Ectodermal cell (in vitro differentiated cells): ENCODE measurements at regions not wholly inside any gene's neighbourhood (a gene's known extent, or its start where the extent isn't known, plus 50 kb on each side); places are given as distances from the start of the nearest gene placed in this dataset.
"Not testable (repeated sequence)": the region's sequence is repeated elsewhere in the genome, so short reads cannot be mapped to it uniquely, and the experiment has no call there.

Experiments
- H3K27ac ChIP-seq: 2 replicates; pipeline ENCODE4 v1.7.0; 2013; ENCODE audit warnings: mild to moderate bottlenecking, low read depth, low read length; ENCODE audit not compliant: insufficient read depth, poor library complexity, severe bottlenecking
- H3K27me3 ChIP-seq: 2 replicates; pipeline ENCODE4 v1.7.0; 2013; ENCODE audit warnings: mild to moderate bottlenecking, low read length; ENCODE audit not compliant: insufficient read depth, control insufficient read depth, poor library complexity, severe bottlenecking
- H3K36me3 ChIP-seq: one replicate; pipeline ENCODE4 v1.7.0; 2013; ENCODE audit warnings: low read length; ENCODE audit not compliant: control insufficient read depth, insufficient read depth
- H3K4me1 ChIP-seq: one replicate; pipeline ENCODE4 v1.7.0; 2013; ENCODE audit warnings: low read length; ENCODE audit not compliant: control insufficient read depth, insufficient read depth
- H3K4me3 ChIP-seq: 2 replicates; pipeline ENCODE4 v1.7.0; 2013; ENCODE audit warnings: low read depth, low read length, control low read depth; ENCODE audit not compliant: insufficient read depth
- H3K9me3 ChIP-seq: 2 replicates; pipeline ENCODE4 v1.7.0; 2013; ENCODE audit warnings: mild to moderate bottlenecking, low read length, moderate library complexity; ENCODE audit not compliant: control insufficient read depth
- WGBS, 2 experiments: methylation state at CpG; one replicate each; pipeline ENCODE4 v1.1.7; 2013; ENCODE audit warnings: missing lambda C conversion rate in 2 of 2; 5-methylcytosine and 5-hydroxymethylcytosine counted together

GRCh38 chr13:106083620-106084350 is 451.7 kb downstream of the EFNB2 start:
- Histone ChIP-seq H3K36me3 (no peaks in the 10 kb centered on the region), H3K4me1 (no peaks in the 10 kb centered on the region), H3K27ac (no peak overlapping the region), H3K9me3 (no peaks in the 10 kb centered on the region), H3K27me3 (no peaks in the 10 kb centered on the region), H3K4me3 (no peak overlapping the region)
- WGBS, 2 experiments, result 40 to 52% methylated on average over 3 of the region's 3 CpGs

DNA sequence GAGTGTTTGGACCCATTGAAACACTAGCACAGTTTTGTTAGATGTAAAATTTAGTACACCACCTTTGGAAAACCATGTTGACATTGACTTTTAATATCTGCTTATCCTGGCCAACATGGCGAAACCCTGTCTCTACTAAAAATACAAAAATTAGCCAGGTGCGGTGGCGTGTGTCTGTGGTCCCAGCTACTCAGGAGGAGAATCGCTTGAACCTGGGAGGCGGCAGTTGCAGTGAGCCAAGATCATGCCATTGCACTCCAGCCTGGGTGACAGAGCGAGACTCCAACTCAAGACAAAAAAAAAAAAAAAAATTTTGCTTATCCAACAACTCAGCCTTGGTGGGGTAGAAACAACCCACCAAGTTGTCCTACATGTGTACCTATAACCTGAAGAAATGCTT is 454.2 kb downstream of the EFNB2 start:
- H3K27me3 ChIP-seq, H3K4me3 ChIP-seq, H3K9me3 ChIP-seq, H3K36me3 ChIP-seq, H3K27ac ChIP-seq: not testable (repeated sequence)
- WGBS, 2 experiments, result 95 to 97% methylated on average over 6 of the region's 6 CpGs
- peaks cover 10% of the 10 kb centered on the region for H3K4me1 ChIP-seq

- WGBS, 2 experiments, result 13 to 35% methylated on average over 1 of the region's 1 CpG
Observed at GRCh38 chr13:106078191-106078590, 457.3 kb downstream of the EFNB2 start.

DNA sequence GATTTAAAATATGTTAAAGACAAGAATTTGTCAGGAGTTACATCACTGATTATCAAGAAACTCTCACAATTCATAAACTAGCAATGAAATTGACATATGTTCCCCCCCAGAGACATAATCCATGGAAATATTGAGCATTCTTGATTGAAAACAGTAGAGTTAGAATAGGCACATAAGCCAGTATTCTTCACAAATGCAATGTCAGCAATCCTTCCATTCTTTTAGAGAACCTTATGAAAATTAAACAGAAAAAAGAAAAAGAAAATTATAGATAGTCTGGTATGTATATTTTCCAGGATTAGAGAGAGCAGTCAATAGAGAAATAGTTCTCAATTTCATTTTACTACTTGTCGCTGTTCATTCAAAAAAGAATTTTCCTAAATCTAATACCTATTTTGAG is 458.4 kb downstream of the EFNB2 start:
- Histone ChIP-seq H3K9me3 (no peaks in the 10 kb centered on the region), H3K4me1 (peaks cover 10% of the 10 kb centered on the region), H3K27ac (no peak overlapping the region), H3K4me3 (no peak overlapping the region), H3K36me3 (no peaks in the 10 kb centered on the region), H3K27me3 (no peaks in the 10 kb centered on the region)
- 100% methylated on average over 1 of the region's 1 CpG; no CpG with 5 or more reads in 1 of the 2 experiments for WGBS, 2 experiments

More at GRCh38 chr13:106078191-106078590, 457.3 kb downstream of the EFNB2 start:
- Histone ChIP-seq H3K27ac (no peak overlapping the region), H3K27me3 (no peaks in the 10 kb centered on the region), H3K36me3 (no peaks in the 10 kb centered on the region), H3K4me1 (peaks cover 10% of the 10 kb centered on the region), H3K4me3 (no peak overlapping the region), H3K9me3 (no peaks in the 10 kb centered on the region)

GRCh38 chr13:106072014-106072413 is 463.4 kb downstream of the EFNB2 start:
- 90 to 93% methylated on average over 1 of the region's 1 CpG for WGBS, 2 experiments

DNA sequence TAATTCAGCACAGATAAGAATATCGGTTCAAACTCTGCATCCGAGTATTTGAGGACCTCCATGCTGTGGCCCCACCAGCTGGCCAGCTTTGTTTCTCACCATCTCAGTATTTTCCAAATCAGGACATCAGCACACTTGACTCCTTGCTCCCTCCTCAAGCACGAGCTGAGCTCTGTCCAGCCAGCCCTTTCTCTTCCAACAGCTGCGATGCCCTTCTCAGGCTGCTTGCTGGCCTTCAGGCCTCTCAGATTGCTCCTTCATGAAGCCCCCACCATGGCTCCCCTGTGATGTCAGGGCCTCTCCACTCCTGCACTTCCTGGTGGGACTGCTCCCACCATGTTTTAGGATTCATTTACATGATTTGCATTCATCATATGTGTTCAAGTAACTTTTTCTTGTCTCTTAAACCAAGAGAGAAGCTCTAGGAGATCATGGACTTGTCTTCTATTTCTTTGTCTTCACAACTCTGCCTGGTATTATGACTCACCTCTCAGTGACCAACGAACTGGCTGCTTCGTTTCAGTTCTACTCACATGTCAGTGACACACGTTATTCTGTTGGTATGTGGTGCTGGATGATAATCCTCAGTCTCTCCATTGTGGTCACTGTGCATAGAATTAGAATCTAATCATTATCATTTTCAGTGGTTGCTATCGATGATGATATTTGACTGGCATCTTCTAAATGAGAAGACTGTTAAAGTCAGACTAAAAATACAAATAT is 471.7 kb downstream of the EFNB2 start:
- H3K9me3 ChIP-seq, result no peaks in the 10 kb centered on the region
- no peak overlapping the region for H3K27ac ChIP-seq
- H3K36me3 ChIP-seq, result no peaks in the 10 kb centered on the region
- H3K27me3 ChIP-seq, result no peaks in the 10 kb centered on the region
- H3K4me3 ChIP-seq, result no peak overlapping the region
- no peaks in the 10 kb centered on the region for H3K4me1 ChIP-seq
- WGBS, 2 experiments, result 86 to 91% methylated on average over 8 of the region's 8 CpGs

More at GRCh38 chr13:106072014-106072413, 463.4 kb downstream of the EFNB2 start:
- Histone ChIP-seq H3K36me3 (no peaks in the 10 kb centered on the region), H3K4me3 (no peak overlapping the region), H3K4me1 (no peaks in the 10 kb centered on the region), H3K27me3 (no peaks in the 10 kb centered on the region), H3K9me3 (no peaks in the 10 kb centered on the region), H3K27ac (no peak overlapping the region)

- H3K4me1 ChIP-seq, result no peaks in the 10 kb centered on the region
- no peaks in the 10 kb centered on the region for H3K27me3 ChIP-seq
- no peaks in the 10 kb centered on the region for H3K9me3 ChIP-seq
- 86 to 88% methylated on average over 10 to 11 of the region's 11 CpGs for WGBS, 2 experiments
- no peak overlapping the region for H3K27ac ChIP-seq
- no peaks in the 10 kb centered on the region for H3K36me3 ChIP-seq
- no peak overlapping the region for H3K4me3 ChIP-seq
Observed at GRCh38 chr13:106061781-106062180, 473.7 kb downstream of the EFNB2 start.

GRCh38 chr13:106056851-106057250 is 478.6 kb downstream of the EFNB2 start:
- Histone ChIP-seq H3K27ac (no peak overlapping the region), H3K27me3 (no peaks in the 10 kb centered on the region), H3K9me3 (no peaks in the 10 kb centered on the region), H3K36me3 (no peaks in the 10 kb centered on the region), H3K4me3 (no peak overlapping the region), H3K4me1 (no peaks in the 10 kb centered on the region)
- WGBS, 2 experiments, result 94% methylated on average over 2 of the region's 2 CpGs

DNA sequence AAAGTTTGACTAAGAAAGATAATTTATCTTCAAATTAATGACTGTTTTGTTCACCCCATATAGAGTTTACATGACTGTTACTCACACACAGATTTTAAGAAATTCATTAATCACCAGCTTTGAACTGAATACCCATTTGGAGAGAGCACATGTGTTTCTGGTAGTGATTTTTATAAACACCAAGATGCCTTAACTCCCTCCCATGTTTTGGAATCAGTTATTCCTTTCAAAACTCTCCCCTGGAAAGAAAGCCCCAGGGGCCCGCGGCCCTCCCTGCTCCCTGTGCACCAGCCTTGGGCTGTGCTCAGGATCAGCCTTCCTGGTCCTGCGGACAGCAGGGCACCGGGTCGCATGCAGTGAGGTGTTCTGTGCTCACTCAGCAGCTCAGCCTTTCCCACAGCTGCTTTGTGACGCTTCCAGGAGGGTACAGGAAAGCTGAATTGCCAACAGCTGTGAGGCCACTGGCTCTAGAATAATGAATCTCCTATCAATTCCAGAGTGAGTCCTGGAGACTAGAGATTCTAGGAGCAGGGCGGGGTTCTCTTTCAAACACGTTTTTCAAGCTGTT is 483.2 kb downstream of the EFNB2 start:
- H3K4me1 ChIP-seq, result no peaks in the 10 kb centered on the region
- WGBS, 2 experiments, result 73 to 74% methylated on average over 8 of the region's 8 CpGs
- no peaks in the 10 kb centered on the region for H3K27me3 ChIP-seq
- H3K4me3 ChIP-seq, result no peak overlapping the region
- H3K27ac ChIP-seq, result no peak overlapping the region
- no peaks in the 10 kb centered on the region for H3K36me3 ChIP-seq
- no peaks in the 10 kb centered on the region for H3K9me3 ChIP-seq

DNA sequence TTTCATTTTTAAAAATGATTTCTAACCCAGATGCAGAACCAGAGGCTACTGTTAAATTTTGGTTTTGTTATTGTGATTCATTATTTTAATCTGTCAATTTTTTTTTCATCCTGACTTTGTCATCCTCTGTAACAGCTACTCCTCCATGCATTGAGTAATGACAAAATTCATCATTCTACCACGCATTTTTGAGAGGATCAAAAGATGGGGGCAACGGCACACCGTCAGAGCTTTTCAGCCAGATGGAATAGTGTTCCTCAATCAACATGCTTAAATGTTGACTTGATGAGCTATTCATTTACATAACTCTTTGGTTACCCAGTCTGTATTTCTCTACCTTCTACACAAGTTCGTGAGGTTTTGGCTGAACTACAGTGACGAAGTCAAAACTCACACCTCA is 486.3 kb downstream of the EFNB2 start:
- Histone ChIP-seq H3K27ac (no peak overlapping the region), H3K36me3 (no peaks in the 10 kb centered on the region), H3K9me3 (no peaks in the 10 kb centered on the region), H3K4me1 (no peaks in the 10 kb centered on the region), H3K4me3 (no peak overlapping the region), H3K27me3 (no peaks in the 10 kb centered on the region)
- 96 to 97% methylated on average over 5 of the region's 5 CpGs for WGBS, 2 experiments
